ENCODE measurements at regions not wholly inside any gene's neighbourhood (a gene's known extent, or its start where the extent isn't known, plus 50 kb on each side); places are given as distances from the start of the nearest gene placed in this dataset.
"Not testable (repeated sequence)": the region's sequence is repeated elsewhere in the genome, so short reads cannot be mapped to it uniquely, and the experiment has no call there.

DNA sequence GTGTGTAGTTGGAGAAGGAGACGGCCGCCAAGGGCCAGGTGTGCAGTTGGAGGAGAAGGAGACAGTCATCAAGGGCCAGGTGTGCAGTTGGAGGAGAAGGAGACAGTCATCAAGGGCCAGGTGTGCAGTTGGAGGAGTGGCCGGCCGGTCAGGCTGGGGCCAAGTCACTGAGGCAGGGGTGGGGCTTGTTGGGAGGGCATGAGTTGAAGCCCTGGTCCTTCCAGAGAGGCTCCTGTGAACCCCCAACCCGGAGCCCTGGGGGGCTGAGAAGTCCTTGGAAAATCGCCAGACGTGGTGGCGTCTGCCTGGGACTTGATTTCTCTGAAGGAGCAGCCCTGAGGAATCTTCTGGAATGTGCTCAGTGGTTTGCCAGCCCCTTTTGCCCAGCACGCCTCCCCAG is 1320.5 kb downstream of the BRD1 start:
- DNase-seq (ENCODE audit: extremely low read depth in 1 of 2, low read depth in 1 of 2): no peak

DNA sequence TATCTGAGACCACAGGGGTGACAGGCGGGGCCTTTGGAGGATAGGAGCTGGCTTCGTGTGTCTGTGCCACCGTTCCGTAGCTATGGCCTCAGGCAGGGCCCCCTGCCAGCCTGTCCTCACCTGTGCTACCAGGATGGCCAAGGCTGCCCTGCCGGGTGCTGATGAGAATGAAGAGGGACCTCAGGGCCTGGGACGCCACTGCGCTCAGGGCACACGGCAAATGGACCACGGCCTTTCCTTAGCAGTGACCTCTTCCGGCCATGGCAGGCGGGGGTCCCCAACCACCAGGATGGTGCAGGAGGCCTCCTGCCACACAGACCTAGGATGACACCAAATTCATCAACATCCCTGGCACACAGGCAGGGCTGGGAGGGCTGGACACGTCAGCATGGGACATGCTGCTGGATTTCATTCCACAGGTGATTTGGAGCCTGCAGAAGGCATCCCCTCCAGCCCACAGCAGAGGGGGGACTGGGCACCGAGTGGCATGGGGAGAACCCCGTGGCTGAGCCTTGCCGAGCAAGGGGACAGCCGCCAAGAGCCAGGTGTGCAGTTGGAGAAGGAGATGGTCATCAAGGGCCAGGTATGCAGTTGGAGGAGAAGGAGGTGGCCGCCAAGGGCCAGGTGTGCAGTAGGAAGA is 1321.0 kb downstream of the BRD1 start:
- no peak for DNase-seq (ENCODE audit: extremely low read depth in 1 of 2, low read depth in 1 of 2)

DNA sequence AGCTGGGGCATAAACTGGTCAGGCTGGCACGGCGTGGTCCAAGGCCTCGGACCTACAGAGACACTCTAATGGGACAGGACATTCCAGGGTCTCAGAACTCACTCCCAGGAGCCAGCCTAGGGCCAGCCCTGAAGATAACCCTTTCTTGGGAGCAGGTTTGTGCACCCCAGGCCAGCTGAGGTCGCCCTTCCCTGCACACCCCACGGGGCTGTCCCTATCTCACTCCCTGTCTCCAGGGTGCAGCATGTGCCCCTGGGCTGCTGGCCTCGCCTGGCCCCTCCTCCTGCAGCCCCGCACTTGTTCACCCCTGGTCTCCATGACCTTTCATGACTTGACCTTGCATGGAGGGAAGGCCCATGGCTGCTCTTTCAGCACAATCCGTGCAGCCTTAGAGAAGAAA is 1321.8 kb downstream of the BRD1 start:
- DNase-seq (ENCODE audit: extremely low read depth in 1 of 2, low read depth in 1 of 2): no peak

DNA sequence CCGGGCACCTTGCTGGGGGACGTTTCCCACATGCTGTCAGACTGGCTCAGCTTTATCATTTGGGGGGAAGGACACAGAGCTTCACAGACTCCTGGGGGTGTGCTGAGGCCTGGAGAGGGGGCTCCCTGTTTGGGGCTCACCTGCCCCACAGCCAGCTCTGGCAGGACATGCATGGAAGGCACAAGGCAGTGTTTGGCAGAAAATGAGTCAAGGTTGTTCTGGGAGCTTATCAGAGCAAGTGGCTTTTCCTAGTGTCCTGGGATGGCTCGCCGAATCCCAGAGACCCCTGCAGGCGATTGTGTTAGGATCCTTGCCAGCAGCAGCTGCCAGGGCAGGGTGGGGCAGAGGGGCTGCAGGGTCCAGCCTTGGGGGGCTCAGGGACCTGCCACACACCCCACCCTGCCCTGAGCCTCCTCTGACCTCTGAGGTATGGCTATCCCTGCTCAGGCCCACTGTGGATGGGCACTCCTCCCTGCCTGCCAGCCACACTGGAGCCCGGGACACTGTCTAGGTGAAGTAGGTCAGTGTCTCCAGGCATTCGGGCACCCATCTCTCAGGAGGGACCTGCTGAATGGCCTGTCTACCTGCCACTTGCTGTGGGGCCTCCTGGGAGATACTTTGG is 1323.0 kb downstream of the BRD1 start:
- no peak for DNase-seq (ENCODE audit: extremely low read depth in 1 of 2, low read depth in 1 of 2)

DNA sequence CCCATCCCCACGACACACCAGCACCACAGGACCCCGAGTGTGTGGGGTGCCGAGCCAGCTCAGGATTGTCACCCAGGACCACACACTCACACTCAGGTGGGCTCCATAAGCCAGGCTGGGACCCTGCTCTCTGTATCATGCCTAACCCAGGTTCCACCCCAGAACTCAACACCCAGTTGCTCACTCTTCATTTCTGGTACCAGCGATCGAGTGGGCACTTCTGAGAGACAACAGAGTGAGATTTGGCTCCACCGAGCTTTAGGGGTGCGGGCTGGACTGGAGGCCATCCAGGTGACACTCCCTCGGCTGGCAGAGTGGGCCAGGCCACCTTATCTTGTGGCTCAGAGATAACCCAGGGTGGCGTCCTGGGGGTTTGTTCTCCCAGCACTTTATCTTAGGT is 1323.8 kb downstream of the BRD1 start:
- no peak for DNase-seq (ENCODE audit: extremely low read depth in 1 of 2, low read depth in 1 of 2)

DNA sequence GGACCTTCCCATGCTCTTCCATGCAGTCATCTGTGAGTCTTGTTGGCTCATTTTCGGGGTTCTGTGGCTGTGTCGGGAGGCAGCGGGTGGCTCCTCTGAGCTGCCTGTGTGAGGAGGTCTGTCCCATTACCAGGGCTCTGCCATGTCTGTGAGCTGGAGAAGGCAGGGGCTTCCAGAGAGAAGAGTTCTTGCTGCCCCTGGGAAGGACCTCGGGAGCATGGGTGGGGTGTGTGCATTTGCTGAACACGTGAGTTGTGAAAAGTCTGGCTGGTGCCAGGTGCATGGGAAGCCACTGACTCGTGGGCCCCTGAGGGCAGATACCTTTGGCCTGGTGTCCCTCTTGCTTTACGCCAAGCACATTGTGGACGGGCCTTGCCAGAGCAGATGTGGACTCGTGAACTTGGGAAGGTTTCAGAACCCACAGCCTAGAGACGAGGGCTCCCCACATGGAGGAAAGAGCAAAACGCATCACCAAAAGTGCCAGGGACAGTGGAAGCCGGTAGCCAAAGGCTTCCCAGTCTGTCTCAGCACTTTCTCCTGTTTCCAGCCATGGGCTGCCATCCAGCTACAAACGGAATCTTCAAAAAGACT is 1324.5 kb downstream of the BRD1 start:
- DNase-seq (ENCODE audit: extremely low read depth in 1 of 2, low read depth in 1 of 2): no peak

DNA sequence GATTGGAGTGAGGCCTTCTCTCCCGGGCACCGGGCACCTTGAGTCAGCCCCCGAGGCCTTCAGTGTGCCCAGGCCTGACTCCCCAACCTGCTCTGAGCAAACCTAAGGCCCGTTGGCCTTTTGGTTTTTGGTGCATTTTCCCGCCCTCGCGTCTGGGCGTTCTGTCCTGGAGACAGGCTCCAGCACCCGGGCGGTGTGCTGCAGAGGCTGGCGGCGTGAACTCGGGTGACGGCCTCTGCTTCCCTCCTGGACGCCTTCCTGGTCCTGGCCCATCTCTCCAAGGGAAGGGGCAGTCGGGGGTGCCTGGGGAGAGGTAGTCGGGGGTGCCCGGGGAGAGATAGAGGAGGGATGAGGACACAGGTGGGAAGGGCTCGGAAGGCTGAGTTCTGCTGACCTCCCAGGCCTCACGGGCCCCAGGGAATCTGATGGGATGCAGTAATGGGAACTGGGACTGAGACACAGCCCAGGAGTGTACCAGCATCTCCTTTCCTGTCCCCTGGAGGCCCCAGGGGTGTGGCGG is 1326.4 kb downstream of the BRD1 start:
- no peak for DNase-seq (ENCODE audit: extremely low read depth in 1 of 2, low read depth in 1 of 2)

DNA sequence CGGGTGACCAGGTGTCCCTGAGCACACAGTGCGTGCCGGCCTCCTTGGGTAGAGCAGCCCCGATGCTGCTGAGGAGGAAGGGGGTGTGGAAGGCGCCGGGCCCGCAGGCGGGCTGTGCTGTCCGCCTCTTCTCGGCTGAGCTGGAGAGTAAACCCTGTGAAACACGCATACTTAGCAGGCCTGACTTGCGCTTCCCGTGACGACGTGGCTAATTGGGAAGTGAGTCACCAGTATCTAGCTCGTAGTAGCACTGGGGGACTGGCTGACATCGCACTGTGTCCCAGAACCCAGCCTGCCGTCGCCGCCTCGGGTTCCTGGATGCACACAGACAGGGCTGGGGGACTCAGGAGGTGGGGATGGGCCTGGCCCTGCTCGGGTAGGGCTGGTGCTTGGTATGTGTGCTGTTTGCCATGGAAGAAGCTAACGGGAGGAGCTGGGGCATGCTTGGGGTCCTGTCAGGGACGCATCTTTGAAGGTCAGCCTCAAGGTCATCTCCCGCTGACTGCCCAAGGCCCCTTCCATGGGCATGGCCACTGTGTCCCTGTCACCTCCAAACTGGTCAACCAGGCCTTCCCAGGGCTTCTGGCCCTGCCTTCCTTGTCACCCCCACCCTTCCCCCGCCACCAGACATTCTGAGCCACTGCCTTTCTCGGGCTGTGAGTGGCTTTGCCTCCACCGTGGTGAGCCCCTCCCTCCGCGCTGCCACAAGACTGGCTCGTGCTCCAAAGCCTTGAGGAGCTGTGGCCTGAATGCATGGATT is 1327.0 kb downstream of the BRD1 start:
- DNase-seq (ENCODE audit: extremely low read depth in 1 of 2, low read depth in 1 of 2): no peak

DNA sequence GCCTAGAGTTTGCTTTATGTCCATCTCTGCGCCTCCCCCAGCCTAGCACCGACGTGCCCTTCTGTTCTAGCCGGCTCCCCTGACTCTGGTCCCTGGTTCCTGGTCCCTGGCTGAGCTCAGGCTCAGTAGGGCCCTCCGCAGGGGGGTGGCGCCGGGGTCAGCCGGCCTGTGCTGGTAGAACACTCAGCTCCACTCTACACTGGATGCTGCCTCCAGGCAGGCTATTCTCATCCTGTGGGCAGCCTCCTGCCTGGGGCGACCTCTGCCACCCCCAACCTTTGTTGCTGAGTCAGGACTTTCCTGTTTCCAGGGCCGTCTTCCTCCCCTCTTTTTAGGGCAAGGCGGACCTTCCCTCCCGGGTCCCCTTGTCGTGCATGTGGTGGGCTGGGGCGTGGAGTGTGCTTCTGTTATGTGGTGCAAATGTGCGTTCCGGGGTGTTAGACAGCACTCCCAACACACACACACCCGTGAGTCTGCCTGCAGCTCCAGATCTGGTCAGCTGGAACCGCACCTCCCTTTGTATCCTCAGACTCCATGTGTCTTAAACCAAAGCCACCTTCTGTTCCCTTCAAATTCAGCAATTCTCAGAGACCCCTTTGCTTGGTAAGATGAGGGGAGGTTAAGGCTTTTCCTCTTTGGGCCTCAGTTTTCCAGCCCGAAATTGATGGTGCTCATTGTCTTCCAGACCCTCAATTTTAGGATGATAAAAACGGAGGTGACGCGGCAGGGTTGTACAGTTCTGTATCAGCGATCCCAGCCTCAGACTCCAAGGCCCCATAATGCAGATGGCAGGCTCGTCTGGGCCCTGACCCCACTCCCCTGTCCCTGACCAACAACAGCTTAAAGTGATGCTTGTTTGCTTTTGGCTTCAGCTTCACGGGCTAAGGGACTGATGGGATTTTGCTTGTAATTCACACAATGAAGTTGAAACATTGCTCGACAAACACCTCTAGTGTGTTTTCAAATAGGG is 1327.9 kb downstream of the BRD1 start:
- DNase-seq (ENCODE audit: extremely low read depth in 1 of 2, low read depth in 1 of 2): no peak

DNA sequence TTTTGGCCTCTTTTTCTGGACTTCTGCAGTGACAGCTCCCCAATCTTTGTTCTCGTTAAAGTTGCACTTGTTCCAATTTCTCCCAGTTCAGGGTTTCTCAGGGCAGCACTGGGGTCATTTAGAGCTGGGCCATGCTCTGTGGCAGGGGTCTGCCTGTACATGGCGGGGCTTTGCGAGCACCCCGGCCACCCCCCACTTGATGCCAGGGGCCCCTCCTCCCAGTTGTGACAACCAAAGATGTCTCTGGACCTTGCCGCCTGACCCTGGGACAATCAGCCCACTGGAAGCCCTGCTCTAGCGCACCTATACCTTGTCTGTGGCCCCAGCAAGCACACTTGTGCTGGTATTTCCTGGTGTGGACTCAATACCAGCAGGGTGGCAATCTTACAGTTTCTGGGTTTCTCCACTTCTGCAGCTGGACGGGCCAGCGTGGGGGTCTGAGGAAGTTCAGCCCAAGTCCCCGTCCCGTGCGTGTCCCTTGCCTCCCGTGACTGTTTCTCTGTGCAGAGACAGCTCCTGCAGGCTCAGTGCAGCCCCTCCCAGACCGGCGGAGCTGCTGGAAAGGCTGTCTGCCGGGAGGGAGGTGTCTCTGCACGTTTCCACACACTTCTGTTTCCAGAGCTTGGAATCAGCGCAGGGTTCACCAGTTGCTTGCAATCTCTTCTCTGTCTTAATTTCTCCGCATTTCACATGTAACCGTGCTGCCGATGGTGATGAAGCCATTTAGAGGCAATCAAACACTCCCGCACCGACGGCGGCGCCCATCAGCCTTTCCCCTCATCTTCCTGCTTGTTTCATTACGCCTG is 1328.9 kb downstream of the BRD1 start:
- DNase-seq (ENCODE audit: extremely low read depth in 1 of 2, low read depth in 1 of 2): no peak

DNA sequence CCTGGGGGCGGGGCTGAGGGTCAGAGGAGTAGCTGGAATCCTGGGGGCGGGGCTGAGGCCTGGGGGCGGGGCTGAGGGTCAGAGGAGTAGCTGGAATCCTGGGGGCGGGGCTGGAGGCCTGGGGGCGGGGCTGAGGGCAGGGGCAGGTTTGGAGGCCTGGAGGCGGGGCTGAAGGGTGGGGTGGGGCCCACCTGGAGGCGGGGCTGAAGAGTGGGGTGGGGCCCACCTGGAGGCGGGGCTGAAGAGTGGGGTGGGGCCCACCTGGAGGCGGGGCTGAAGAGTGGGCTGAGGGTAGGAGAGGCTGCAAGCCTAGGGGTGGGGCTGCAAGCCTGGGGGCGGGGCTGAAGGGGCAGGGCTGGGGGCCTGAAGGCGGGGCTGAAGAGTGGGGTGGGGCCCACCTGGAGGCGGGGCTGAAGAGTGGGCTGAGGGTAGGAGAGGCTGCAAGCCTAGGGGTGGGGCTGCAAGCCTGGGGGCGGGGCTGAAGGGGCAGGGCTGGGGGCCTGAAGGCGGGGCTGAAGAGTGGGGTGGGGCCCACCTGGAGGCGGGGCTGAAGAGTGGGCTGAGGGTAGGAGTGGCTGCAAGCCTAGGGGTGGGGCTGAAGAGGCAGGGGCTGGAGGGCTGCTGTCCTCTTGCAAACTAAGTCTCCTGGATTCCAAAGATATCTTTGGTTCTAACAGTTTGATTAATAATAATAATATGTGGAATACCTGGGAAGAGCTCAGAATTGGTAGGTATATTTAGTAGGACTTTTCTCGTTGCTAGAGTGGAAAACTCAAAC is 1329.7 kb downstream of the BRD1 start:
- DNase-seq (ENCODE audit: extremely low read depth in 1 of 2, low read depth in 1 of 2): not testable (repeated sequence)

DNA sequence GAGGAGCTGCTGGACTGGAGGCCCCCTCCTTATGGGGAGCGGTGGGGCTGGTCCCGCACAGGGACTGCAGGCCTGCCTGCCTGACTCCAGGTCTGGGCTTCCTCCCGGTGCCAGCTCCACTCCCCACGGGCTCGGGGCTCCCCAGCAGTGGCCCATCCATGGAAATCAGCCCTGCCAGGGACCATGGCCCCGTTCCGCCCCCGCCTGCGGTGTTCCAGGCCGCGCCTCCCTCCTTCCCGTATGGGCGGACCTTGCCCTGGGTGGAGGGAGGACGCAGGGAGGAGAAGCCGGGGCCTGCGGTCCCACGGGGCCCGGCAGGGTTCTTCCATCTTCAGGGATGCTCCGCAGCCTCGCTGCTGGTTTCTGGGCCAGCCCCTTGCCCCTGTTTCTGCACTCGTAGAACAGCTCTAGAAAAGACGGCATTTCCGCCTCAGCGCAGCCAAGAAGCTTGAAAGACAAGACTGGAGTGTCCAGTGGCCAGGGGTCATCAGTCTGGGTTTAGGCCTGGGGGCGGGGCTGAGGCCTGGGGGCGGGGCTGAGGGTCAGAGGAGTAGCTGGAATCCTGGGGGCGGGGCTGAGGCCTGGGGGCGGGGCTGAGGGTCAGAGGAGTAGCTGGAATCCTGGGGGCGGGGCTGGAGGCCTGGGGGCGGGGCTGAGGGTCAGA is 1330.6 kb downstream of the BRD1 start:
- DNase-seq (ENCODE audit: extremely low read depth in 1 of 2, low read depth in 1 of 2): no peak

DNA sequence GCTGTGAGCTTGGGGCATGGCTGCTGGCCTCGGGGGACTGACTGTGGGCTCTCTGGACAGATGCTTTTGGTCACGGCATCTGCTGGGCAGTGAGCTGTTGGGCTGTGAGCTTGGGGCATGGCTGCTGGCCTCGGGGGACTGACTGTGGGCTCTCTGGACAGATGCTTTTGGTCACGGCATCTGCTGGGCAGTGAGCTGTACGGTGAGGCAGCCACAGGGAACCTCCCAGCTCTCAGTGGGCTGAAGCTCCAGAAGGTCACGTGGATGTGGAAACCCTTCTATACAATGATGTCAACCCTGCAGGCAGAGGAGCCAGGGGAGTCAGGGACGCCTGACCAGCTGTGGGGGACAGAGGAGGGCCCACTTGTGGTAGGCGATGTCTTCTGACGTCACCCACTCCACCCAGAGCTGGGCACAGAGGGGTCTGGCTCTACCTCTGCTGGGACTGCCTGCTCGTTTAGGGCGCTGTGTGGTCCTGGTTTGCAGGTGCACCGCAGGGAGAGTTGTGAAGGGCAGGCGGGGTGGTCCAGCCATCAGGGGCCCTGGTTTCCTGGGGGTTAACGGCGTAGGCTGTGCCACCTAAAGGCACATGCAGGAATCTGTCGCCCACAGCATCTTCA is 1331.3 kb downstream of the BRD1 start:
- DNase-seq (ENCODE audit: extremely low read depth in 1 of 2, low read depth in 1 of 2): no peak

DNA sequence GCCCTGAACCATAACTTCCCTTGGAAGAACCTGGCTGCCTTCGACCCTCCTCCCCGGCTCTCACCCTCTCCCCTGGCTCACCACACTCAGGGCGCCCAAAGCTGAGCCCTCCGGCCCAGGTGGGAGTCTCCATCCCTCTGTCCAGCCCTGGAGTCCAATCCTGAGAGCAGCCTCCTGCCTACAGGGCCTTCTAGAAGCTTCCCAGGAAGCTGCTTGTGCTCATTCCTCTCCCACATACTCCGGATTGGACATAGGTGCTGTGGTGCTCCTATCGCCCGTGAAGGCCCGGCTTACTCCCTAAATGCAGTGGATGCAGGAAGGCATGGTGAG is 1332.0 kb downstream of the BRD1 start:
- DNase-seq (ENCODE audit: extremely low read depth in 1 of 2, low read depth in 1 of 2): no peak

DNA sequence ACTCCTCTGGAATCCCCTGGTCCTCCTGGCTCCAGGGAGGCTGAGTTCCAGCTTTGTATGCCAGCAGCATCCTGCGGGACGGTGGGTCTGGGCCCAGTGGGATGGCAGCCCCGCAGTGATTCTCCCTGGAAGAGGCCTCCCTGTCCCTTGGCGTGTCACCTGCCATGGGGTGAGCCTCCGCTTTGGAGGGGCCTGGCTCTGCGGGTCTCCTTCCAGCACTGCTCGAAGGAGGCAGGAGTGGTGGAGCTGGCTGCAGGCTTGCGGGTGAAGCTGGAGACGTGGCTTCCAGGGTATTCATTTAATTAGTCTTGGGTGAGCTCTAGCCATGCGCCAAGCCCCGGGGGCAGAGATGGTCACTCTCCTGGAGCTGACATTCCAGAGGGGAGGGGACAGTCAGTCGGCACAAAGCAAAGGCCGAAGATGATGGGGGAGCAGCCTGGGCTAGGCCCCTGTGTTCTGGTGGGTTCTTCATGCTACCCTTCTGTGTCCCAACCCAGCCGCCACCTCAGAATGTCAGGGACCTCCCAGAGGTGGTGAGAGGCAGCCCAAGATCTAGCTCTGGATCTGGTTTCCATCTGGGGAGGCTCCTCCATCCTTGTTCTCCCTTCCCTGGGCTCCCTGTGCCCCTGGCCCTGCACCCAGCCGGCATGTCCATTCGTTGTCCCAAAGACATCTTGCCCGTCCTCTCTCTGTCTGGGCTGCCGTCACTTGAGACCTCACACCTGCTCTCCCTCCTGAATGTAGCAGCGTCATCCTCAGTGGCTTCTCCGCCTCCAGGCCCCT is 1332.5 kb downstream of the BRD1 start:
- no peak for DNase-seq (ENCODE audit: extremely low read depth in 1 of 2, low read depth in 1 of 2)

DNA sequence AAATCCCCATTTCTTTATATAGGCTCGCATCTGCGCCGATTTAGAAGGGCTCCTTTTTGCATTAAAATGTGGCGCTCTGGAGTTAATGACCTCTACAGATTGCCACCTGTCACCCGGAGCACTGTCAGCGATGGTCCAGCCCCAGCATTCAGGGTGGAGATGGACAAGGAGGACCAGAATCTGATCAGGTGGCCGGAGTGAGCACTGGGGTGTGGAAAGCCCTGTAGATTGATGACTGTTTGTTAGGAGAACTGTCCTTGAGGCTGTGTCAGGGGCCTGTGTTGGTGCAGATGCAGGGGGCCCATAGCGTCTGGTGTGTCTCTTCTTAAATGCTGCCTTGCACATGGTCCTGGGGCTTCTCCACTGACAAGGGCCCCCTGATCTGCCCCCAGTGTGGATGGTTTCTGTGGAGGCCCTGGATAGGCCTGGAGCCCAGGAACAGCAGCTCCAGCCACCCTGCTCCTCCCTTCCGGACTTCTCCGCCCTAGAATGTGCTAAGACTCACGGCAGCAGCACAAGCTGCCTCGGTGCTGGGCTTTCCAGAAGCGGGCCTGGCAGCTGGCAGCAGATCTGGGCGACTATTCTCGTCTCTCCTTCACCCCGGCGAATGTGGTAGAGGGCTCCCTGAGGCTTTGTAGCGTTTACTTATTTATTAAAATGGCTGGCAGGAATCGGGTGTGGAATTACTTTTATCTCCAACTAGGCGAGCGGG is 1333.3 kb downstream of the BRD1 start:
- DNase-seq (ENCODE audit: extremely low read depth in 1 of 2, low read depth in 1 of 2): no peak

DNA sequence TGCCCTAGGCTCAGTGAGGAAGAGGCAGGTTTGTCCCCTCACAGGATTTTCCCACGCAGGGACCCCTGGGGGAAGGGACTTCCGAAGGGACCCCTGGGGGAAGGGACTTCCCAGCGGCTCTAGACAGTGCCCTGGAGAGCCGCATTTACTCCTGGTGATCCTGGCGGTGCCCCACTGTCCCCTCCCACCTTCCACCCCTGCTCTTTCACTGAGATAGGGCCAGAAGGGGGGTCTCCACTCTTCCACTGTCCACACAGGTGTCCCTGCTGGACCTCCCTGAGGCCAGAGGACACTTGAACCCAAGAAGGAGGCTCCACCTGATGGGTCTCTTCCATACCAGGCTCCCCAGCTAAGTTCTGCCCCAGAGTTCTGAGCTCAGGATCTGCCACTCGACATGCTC is 1333.9 kb downstream of the BRD1 start:
- DNase-seq (ENCODE audit: extremely low read depth in 1 of 2, low read depth in 1 of 2): no peak
